ENCODE measurements at regions not wholly inside any gene's neighbourhood (a gene's known extent, or its start where the extent isn't known, plus 50 kb on each side); places are given as distances from the start of the nearest gene placed in this dataset.
A peak's percentile ranks its signal among the peaks of the same experiment; 100 is the strongest.
"Not testable (repeated sequence)": the region's sequence is repeated elsewhere in the genome, so short reads cannot be mapped to it uniquely, and the experiment has no call there.

GRCh38 chr10:105577865-105578607 is 936.9 kb downstream of the SORCS3 start:
- no peak overlapping the region for H3K27ac ChIP-seq
- H3K4me3 ChIP-seq = no peak overlapping the region
- no peaks in the 10 kb centered on the region for H3K27me3 ChIP-seq
- H3K36me3 ChIP-seq = no peaks in the 10 kb centered on the region
- DNase-seq (ENCODE audit: low read depth in 1 of 2, low spot score in 1 of 2) = peak in 1 of 2 donors; percentile 20
- TF ChIP-seq, protein P1, sequence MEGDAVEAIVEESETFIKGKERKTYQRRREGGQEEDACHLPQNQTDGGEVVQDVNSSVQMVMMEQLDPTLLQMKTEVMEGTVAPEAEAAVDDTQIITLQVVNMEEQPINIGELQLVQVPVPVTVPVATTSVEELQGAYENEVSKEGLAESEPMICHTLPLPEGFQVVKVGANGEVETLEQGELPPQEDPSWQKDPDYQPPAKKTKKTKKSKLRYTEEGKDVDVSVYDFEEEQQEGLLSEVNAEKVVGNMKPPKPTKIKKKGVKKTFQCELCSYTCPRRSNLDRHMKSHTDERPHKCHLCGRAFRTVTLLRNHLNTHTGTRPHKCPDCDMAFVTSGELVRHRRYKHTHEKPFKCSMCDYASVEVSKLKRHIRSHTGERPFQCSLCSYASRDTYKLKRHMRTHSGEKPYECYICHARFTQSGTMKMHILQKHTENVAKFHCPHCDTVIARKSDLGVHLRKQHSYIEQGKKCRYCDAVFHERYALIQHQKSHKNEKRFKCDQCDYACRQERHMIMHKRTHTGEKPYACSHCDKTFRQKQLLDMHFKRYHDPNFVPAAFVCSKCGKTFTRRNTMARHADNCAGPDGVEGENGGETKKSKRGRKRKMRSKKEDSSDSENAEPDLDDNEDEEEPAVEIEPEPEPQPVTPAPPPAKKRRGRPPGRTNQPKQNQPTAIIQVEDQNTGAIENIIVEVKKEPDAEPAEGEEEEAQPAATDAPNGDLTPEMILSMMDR (IDR thresholded peaks at IDR 0.05; ENCODE audit: low read depth, low read length) = no peak
- peaks cover 11% of the 10 kb centered on the region for H3K4me1 ChIP-seq (ENCODE audit: low read depth)
- no peaks in the 10 kb centered on the region for H3K9me3 ChIP-seq (ENCODE audit: low read depth)

DNA sequence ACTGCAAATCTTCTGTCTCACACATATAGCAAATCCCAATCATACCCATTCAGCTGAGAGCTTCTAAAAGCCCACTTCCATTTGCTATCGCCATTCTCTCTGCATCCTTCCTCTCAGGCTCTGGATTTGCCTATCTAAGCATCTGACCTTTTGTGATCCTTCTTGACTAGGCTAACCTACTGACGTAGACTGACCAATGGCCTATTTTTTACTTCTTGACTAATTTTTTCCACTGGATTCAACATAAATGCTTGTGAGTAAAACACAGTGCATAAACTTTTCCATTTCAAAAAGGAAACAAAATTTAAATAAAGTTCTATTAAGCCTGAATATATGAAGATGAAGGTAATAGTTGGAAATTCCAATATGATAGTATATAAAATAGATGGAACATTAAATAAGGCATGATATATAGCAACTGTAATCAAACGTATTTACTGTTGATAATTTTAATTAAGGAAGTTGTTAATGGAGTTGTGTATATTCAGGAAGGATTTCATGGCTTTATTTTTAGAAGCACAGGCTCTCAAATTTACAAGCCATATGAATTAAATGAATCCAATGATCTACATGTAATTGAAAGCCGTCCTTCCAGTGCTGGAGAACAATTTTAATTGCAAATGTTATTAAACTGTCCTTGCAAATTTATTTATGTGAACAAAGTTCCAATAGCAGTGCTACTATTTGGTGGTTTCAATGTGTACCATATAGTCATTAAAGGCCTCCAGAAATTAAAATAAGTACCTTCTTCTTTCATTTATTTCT is 918.4 kb downstream of the SORCS3 start:
- TF ChIP-seq, protein P1 (IDR thresholded peaks at IDR 0.05; ENCODE audit: low read depth, low read length) = no peak
- Histone ChIP-seq H3K27ac (no peak overlapping the region), H3K9me3 (ENCODE audit: low read depth) (no peaks in the 10 kb centered on the region), H3K27me3 (no peaks in the 10 kb centered on the region), H3K4me1 (ENCODE audit: low read depth) (no peaks in the 10 kb centered on the region), H3K4me3 (no peak overlapping the region), H3K36me3 (no peaks in the 10 kb centered on the region)
- no peak for DNase-seq (ENCODE audit: low read depth in 1 of 2, low spot score in 1 of 2)

DNA sequence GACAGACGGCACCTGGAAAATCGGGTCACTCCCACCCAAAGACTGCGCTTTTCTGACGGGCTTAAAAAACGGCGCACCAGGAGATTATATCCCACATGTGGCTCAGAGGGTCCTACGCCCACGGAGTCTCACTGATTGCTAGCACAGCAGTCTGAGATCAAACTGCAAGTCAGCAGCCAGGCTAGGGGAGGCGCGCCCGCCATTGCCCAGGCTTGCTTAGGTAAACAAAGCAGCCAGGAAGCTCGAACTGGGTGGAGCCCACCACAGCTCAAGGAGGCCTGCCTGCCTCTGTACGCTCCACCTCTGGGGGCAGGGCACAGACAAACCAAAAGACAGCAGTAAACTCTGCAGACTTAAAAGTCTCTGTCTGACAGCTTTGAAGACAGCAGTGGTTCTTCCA is 909.4 kb downstream of the SORCS3 start:
- H3K4me3 ChIP-seq; H3K36me3 ChIP-seq; DNase-seq (ENCODE audit: low read depth in 1 of 2, low spot score in 1 of 2); H3K27me3 ChIP-seq; H3K9me3 ChIP-seq (ENCODE audit: low read depth); H3K27ac ChIP-seq; H3K4me1 ChIP-seq (ENCODE audit: low read depth): not testable (repeated sequence)

GRCh38 chr10:105549731-105550130 is 908.6 kb downstream of the SORCS3 start:
- Histone ChIP-seq H3K36me3 (no peaks in the 10 kb centered on the region), H3K27ac (no peak overlapping the region), H3K9me3 (ENCODE audit: low read depth) (no peaks in the 10 kb centered on the region), H3K27me3 (no peaks in the 10 kb centered on the region), H3K4me3 (no peak overlapping the region), H3K4me1 (ENCODE audit: low read depth) (no peaks in the 10 kb centered on the region)
- TF ChIP-seq, protein P1 (IDR thresholded peaks at IDR 0.05; ENCODE audit: low read depth, low read length) = no peak
- DNase-seq (ENCODE audit: low read depth in 1 of 2, low spot score in 1 of 2) = no peak

DNA sequence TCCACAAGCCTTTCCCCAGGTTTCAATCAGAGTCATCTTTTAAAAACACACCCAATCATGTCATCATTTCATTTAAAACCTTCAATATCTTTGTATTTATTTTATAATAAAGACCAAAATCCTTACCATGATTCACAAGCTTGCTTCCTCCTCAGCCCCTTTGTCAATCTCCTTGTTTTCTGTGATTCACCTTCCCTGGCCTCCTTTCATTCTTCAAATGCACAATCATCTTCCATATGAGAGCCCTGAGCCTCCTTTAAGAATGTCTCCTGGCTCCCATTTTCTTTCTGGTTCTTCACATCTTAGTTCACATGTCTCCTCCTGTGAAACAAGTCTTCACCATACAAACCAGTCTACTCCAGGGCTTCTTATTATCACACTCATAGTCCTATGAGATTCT is 904.0 kb downstream of the SORCS3 start:
- H3K4me1 ChIP-seq (ENCODE audit: low read depth) = peaks cover 7% of the 10 kb centered on the region
- TF ChIP-seq, protein P1 (IDR thresholded peaks at IDR 0.05; ENCODE audit: low read depth, low read length) = no peak
- no peak overlapping the region for H3K4me3 ChIP-seq
- H3K27ac ChIP-seq = no peak overlapping the region
- no peak for DNase-seq (ENCODE audit: low read depth in 1 of 2, low spot score in 1 of 2)
- no peaks in the 10 kb centered on the region for H3K27me3 ChIP-seq
- no peaks in the 10 kb centered on the region for H3K9me3 ChIP-seq (ENCODE audit: low read depth)
- H3K36me3 ChIP-seq = no peaks in the 10 kb centered on the region

GRCh38 chr10:105540381-105540780 is 899.3 kb downstream of the SORCS3 start:
- no peak for DNase-seq (ENCODE audit: low read depth in 1 of 2, low spot score in 1 of 2)
- Histone ChIP-seq H3K9me3 (ENCODE audit: low read depth) (no peaks in the 10 kb centered on the region), H3K36me3 (no peaks in the 10 kb centered on the region), H3K27ac (no peak overlapping the region), H3K27me3 (no peaks in the 10 kb centered on the region), H3K4me1 (ENCODE audit: low read depth) (peaks cover 7% of the 10 kb centered on the region), H3K4me3 (no peak overlapping the region)
- TF ChIP-seq, protein P1 (IDR thresholded peaks at IDR 0.05; ENCODE audit: low read depth, low read length) = no peak
